PC-3 (cell line): ENCODE measurements at regions not wholly inside any gene's neighbourhood (a gene's known extent, or its start where the extent isn't known, plus 50 kb on each side); places are given as distances from the start of the nearest gene placed in this dataset.
"Not testable (repeated sequence)": the region's sequence is repeated elsewhere in the genome, so short reads cannot be mapped to it uniquely, and the experiment has no call there.

Source experiments
- ATAC-seq: fragments of 200-7000 bp; cut with Tn5 transposase; 2 replicates; pipeline ENCODE4 v1.9.1; 2020; ENCODE audit warnings: mild to moderate bottlenecking, moderate library complexity
- BruUV-seq: library from RNA; stranded (reverse); fragments of 400-500 nt; replicated peaks from 2 replicates; lab custom pipeline; 2021; lab: Mats Ljungman, UMichigan
- CTCF ChIA-PET: fragments of 300-600 bp; sonication (Branson Sonifier 250); formaldehyde crosslinking; loops from one replicate; lab custom pipeline; 2022; ENCODE audit warnings: antibody characterized with exemption; lab: Charles Lee
- POLR2A ChIA-PET: fragments of 300-600 bp; sonication (Branson Sonifier 250); formaldehyde crosslinking; loops from one replicate; lab custom pipeline; 2022; ENCODE audit warnings: antibody characterized with exemption; ENCODE audit not compliant: unreplicated experiment; lab: Charles Lee
- DNase-seq: peaks from one replicate; pipeline ENCODE4 v3.0.0-alpha.2; 2015
- H2AFZ ChIP-seq: fragments of 300-600 bp; sonication (generic); 2 replicates; pipeline ENCODE4 v1.6.0; 2016; ENCODE audit warnings: antibody characterized with exemption, low read length
- H3F3A ChIP-seq: fragments of 300-600 bp; sonication (generic); one replicate; pipeline ENCODE4 v1.6.0; 2017; ENCODE audit warnings: antibody characterized with exemption, low read length, control low read depth, mild to moderate bottlenecking; ENCODE audit not compliant: unreplicated experiment
- H3K27ac ChIP-seq: fragments of 300-600 bp; sonication (generic); 2 replicates; pipeline ENCODE4 v1.5.1; 2016; ENCODE audit warnings: mild to moderate bottlenecking, low read length
- H3K27me3 ChIP-seq: fragments of 300-600 bp; sonication (generic); 2 replicates; pipeline ENCODE4 v1.6.1; 2016; ENCODE audit warnings: low read length, mixed read lengths
- H3K36me3 ChIP-seq: fragments of 300-600 bp; sonication (generic); 2 replicates; pipeline ENCODE4 v1.6.1; 2016; ENCODE audit warnings: low read depth, mixed run types, low read length, mixed read lengths
- H3K4me1 ChIP-seq: fragments of 300-600 bp; sonication (generic); 2 replicates; pipeline ENCODE4 v1.5.1; 2016; ENCODE audit warnings: low read length; ENCODE audit not compliant: insufficient read depth
- H3K4me2 ChIP-seq: fragments of 300-600 bp; sonication (generic); 2 replicates; pipeline ENCODE4 v1.6.0; 2016; ENCODE audit warnings: low read length
- H3K4me3 ChIP-seq: fragments of 300-600 bp; sonication (generic); 2 replicates; pipeline ENCODE4 v1.5.1; 2016; ENCODE audit warnings: mild to moderate bottlenecking, low read length, mixed read lengths
- H3K79me2 ChIP-seq: fragments of 300-600 bp; sonication (generic); 2 replicates; pipeline ENCODE4 v1.6.1; 2017; ENCODE audit warnings: low read length, mixed read lengths
- H3K9ac ChIP-seq: fragments of 300-600 bp; sonication (generic); 2 replicates; pipeline ENCODE4 v1.6.0; 2016; ENCODE audit warnings: mild to moderate bottlenecking, low read length
- H3K9me2 ChIP-seq: fragments of 300-600 bp; sonication (generic); replicated peaks from 2 replicates; pipeline ENCODE4 v1.6.1; 2016; ENCODE audit warnings: mixed run types, low read length, mixed read lengths
- H3K9me3 ChIP-seq: fragments of 300-600 bp; sonication (generic); 2 replicates; pipeline ENCODE4 v1.6.1; 2016; ENCODE audit warnings: low read length, mixed read lengths
- H4K20me1 ChIP-seq: fragments of 300-600 bp; sonication (generic); 2 replicates; pipeline ENCODE4 v1.6.1; 2016; ENCODE audit warnings: low read length, mixed read lengths
- EZH2 ChIP-seq: fragments of 300-600 bp; sonication (generic); IDR thresholded peaks from one replicate; pipeline ENCODE4 v1.6.1; 2017; ENCODE audit warnings: antibody characterized with exemption, mild to moderate bottlenecking, low read length; ENCODE audit not compliant: unreplicated experiment
- EZH2phosphoT487 ChIP-seq: fragments of 300-600 bp; sonication (generic); IDR thresholded peaks from 2 replicates; pipeline ENCODE4 v1.6.1; 2018; ENCODE audit warnings: mild to moderate bottlenecking, antibody characterized with exemption, low read length, borderline replicate concordance
- intact Hi-C: fragments of 100-400 bp; cut with micrococcal nuclease; formaldehyde crosslinking; loops from 2 replicates; pipeline ENCODE4 v1.9.0; 2023
- TF ChIP-seq, protein P1 (sequence below): fragments of 300-600 bp; sonication (generic); conservative IDR thresholded peaks from 2 replicates; pipeline ENCODE4 v1.5.1; 2017; ENCODE audit warnings: antibody characterized with exemption, low read depth, mild to moderate bottlenecking, low read length

DNA sequence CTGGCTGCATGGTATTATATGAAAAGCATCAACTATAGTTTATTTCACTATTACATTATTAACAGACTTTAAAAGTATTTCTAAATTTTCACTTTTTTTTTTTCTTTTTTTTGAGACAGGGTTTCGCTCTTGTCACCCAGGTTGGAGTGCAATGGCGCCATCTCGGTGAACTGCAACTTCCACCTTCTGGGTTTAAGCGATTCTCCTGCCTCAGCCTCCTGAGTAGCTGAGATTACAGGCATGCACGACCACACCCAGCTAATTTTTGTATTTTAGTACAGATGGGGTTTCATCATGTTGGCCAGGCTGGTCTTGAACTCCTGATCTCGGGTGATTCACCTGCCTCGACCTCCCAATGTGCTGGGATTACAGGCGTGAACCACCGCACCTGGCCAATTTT is 115.4 kb upstream of the SPOPL start:
- H3K27ac ChIP-seq, H4K20me1 ChIP-seq, DNase-seq, H3K9ac ChIP-seq, H3K9me2 ChIP-seq, ATAC-seq, H3K27me3 ChIP-seq, H3F3A ChIP-seq, H3K79me2 ChIP-seq, H3K4me2 ChIP-seq, BruUV-seq, H3K4me3 ChIP-seq, intact Hi-C loops, H2AFZ ChIP-seq, H3K4me1 ChIP-seq, CTCF ChIA-PET, POLR2A ChIA-PET, H3K9me3 ChIP-seq, H3K36me3 ChIP-seq: not testable (repeated sequence)
- TF ChIP-seq, protein P1, sequence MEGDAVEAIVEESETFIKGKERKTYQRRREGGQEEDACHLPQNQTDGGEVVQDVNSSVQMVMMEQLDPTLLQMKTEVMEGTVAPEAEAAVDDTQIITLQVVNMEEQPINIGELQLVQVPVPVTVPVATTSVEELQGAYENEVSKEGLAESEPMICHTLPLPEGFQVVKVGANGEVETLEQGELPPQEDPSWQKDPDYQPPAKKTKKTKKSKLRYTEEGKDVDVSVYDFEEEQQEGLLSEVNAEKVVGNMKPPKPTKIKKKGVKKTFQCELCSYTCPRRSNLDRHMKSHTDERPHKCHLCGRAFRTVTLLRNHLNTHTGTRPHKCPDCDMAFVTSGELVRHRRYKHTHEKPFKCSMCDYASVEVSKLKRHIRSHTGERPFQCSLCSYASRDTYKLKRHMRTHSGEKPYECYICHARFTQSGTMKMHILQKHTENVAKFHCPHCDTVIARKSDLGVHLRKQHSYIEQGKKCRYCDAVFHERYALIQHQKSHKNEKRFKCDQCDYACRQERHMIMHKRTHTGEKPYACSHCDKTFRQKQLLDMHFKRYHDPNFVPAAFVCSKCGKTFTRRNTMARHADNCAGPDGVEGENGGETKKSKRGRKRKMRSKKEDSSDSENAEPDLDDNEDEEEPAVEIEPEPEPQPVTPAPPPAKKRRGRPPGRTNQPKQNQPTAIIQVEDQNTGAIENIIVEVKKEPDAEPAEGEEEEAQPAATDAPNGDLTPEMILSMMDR, result peak; percentile 8; the same call in 1 of the 2 replicates

- H3K4me1 ChIP-seq, result peaks cover 13% of the 10 kb centered on the region
- no peak for DNase-seq
- intact Hi-C loops, result no loop called here
- no peak overlapping the region for H3K4me3 ChIP-seq
- H4K20me1 ChIP-seq, result no peaks in the 10 kb centered on the region
- no peaks in the 10 kb centered on the region for H3K79me2 ChIP-seq
- no peaks in the 10 kb centered on the region for H3F3A ChIP-seq
- H2AFZ ChIP-seq, result no peak overlapping the region
- no peak overlapping the region for H3K27ac ChIP-seq
- no peaks in the 10 kb centered on the region for H3K27me3 ChIP-seq
- H3K9ac ChIP-seq, result no peak overlapping the region
- H3K36me3 ChIP-seq, result no peaks in the 10 kb centered on the region
- ChIA-PET CTCF (no interaction called here), POLR2A (no interaction called here)
- H3K9me3 ChIP-seq, result no peaks in the 10 kb centered on the region
- no peak for TF ChIP-seq EZH2phosphoT487
- TF ChIP-seq EZH2, result no peak
- TF ChIP-seq, protein P1, result no peak
- ATAC-seq, result no peak
- no peak overlapping the region for H3K4me2 ChIP-seq
- BruUV-seq, result no TSS peak
- H3K9me2 ChIP-seq, result no peaks in the 10 kb centered on the region
These were observed 112.5 kb upstream of the SPOPL start for GRCh38 chr2:138389063-138389462.

DNA sequence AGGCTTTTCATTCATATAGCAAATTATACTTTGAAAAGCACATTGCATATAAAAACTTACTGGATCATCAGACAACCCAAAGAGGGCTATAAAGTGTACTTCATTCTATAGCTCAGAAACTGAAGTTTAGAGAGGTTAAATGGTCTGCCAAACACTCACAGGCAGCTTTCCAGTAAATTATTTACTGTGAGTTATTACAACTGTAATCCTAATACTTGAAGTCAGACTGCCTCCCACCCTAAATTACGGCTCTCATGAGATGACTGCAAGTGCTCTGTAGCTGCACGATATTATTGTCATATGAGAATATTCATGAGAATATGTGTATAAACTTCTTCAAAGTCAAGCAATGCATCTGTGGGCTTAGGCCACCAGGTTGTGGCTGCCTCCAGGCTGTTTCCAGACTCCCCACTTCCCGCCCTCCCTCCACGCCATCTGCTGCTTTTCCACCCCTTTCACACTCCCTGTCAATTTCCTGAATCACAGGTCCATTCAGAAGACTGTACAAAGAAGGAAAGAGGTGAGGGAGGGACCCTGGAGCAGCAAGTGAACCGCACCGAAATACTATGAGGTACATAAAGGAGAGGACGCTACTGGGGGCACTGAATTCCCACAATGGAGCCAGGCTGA is 111.1 kb upstream of the SPOPL start:
- intact Hi-C loops, result no loop called here
- no TSS peak for BruUV-seq

More for the DNA sequence above, 111.1 kb upstream of the SPOPL start:
- Histone ChIP-seq H3K36me3 (no peaks in the 10 kb centered on the region), H3K4me3 (no peak overlapping the region), H3K27ac (no peak overlapping the region), H3F3A (no peaks in the 10 kb centered on the region), H3K9ac (no peak overlapping the region), H2AFZ (no peak overlapping the region), H4K20me1 (no peaks in the 10 kb centered on the region), H3K9me3 (no peaks in the 10 kb centered on the region), H3K4me2 (no peak overlapping the region), H3K79me2 (no peaks in the 10 kb centered on the region), H3K27me3 (no peaks in the 10 kb centered on the region), H3K9me2 (no peaks in the 10 kb centered on the region), H3K4me1 (peaks cover 14% of the 10 kb centered on the region)
- CTCF ChIA-PET, result no interaction called here
- DNase-seq (no peak), ATAC-seq (no peak)
- TF ChIP-seq EZH2 (no peak), EZH2phosphoT487 (no peak)
- TF ChIP-seq, protein P1, result no peak
- POLR2A ChIA-PET, result no interaction called here
